Endothelial cell of umbilical vein (primary cell): ENCODE measurements at regions not wholly inside any gene's neighbourhood (a gene's known extent, or its start where the extent isn't known, plus 50 kb on each side); places are given as distances from the start of the nearest gene placed in this dataset.

Experiments
- BruUV-seq: library from RNA; stranded (reverse); fragments of 400-500 nt; replicated peaks from 2 replicates; lab custom pipeline; 2021; lab: Mats Ljungman, UMichigan
- CTCF ChIA-PET: fragments of 300-600, 350-600 bp; sonication (Branson Sonifier 250); formaldehyde crosslinking; loops from one replicate; lab custom pipeline; 2021; ENCODE audit warnings: antibody characterized with exemption, inconsistent platforms; lab: Charles Lee
- POLR2A ChIA-PET: fragments of 300-600, 350-600 bp; sonication (Branson Sonifier 250); formaldehyde crosslinking; loops from one replicate; lab custom pipeline; 2021; ENCODE audit warnings: antibody characterized with exemption, inconsistent platforms; lab: Charles Lee
- DNase-seq: peaks from one replicate; pipeline ENCODE4 v3.0.0-alpha.2; 2011; ENCODE audit warnings: low read depth, low spot score
- FAIRE-seq: peaks from 2 replicates; lab custom pipeline; 2011; peaks lifted over from hg19 to GRCh38; lab: Jason Lieb, UNC
- H2AFZ ChIP-seq: 2 replicates; pipeline ENCODE4 v1.6.0; 2012; ENCODE audit warnings: low read depth, low read length, control low read depth, inconsistent platforms
- H3K27ac ChIP-seq: 2 replicates; pipeline ENCODE4 v1.5.1; 2011; ENCODE audit warnings: low read depth, mild to moderate bottlenecking, control low read depth, low read length, moderate library complexity; ENCODE audit not compliant: insufficient read depth
- H3K27me3 ChIP-seq, 2 experiments: 2 replicates each; pipeline versions ENCODE4 v1.6.0 to v1.6.1; 2011; ENCODE audit warnings: low read length in 2 of 2, mixed read lengths in 1 of 2; ENCODE audit not compliant: control insufficient read depth in 2 of 2, insufficient read depth in 2 of 2
- H3K36me3 ChIP-seq, 2 experiments: 2 replicates in 1 of 2; 3 replicates in 1 of 2; pipeline ENCODE4 v1.5.1; 2011; ENCODE audit warnings: low read length in 2 of 2, mild to moderate bottlenecking in 1 of 2, moderate library complexity in 1 of 2; ENCODE audit not compliant: control insufficient read depth in 2 of 2, insufficient read depth in 2 of 2; ENCODE audit errors: extremely low read depth in 1 of 2
- H3K4me1 ChIP-seq: 3 replicates; pipeline ENCODE4 v1.5.1; 2011; ENCODE audit warnings: mild to moderate bottlenecking, low read length; ENCODE audit not compliant: control insufficient read depth, insufficient read depth; ENCODE audit errors: extremely low read depth
- H3K4me2 ChIP-seq: 2 replicates; pipeline ENCODE4 v1.6.1; 2011; ENCODE audit warnings: low read length, control low read depth, mixed read lengths; ENCODE audit not compliant: insufficient read depth
- H3K4me3 ChIP-seq, 3 experiments: fragments of 200-600 bp in 1 of 3; sonication (generic), shearing (Covaris generic) in 1 of 3; replicated peaks in 1 of 3; 2 replicates each; pipeline ENCODE4 v1.5.1; 2011 to 2016; ENCODE audit warnings: control low read depth in 3 of 3, low read length in 3 of 3, mild to moderate bottlenecking in 2 of 3, inconsistent platforms in 1 of 3, low read depth in 1 of 3, moderate library complexity in 1 of 3; ENCODE audit not compliant: insufficient read depth in 1 of 3
- H3K79me2 ChIP-seq: 2 replicates; pipeline ENCODE4 v1.6.0; 2012; ENCODE audit warnings: low read length, inconsistent platforms; ENCODE audit not compliant: control insufficient read depth, insufficient read depth
- H3K9ac ChIP-seq: replicated peaks from 2 replicates; pipeline ENCODE3; 2011; ENCODE audit warnings: low read length, control low read depth; ENCODE audit not compliant: insufficient read depth; ENCODE audit errors: extremely low read depth
- H3K9me1 ChIP-seq: replicated peaks from 3 replicates; pipeline ENCODE4 v1.6.0; 2011; ENCODE audit warnings: mild to moderate bottlenecking, low read length; ENCODE audit not compliant: control insufficient read depth, insufficient read depth; ENCODE audit errors: extremely low read depth
- H3K9me3 ChIP-seq: replicated peaks from 2 replicates; pipeline ENCODE4 v1.5.1; 2012; ENCODE audit warnings: low read length, inconsistent platforms; ENCODE audit not compliant: control insufficient read depth, insufficient read depth
- H4K20me1 ChIP-seq: replicated peaks from 2 replicates; pipeline ENCODE3; 2011; ENCODE audit warnings: mild to moderate bottlenecking, low read length; ENCODE audit not compliant: control insufficient read depth, insufficient read depth; ENCODE audit errors: extremely low read depth
- CTCF ChIP-seq, 2 donors: IDR thresholded peaks; 1 replicate in 1 of 2; 2 replicates in 1 of 2; pipeline ENCODE4 v1.5.1; 2011; ENCODE audit warnings: low read length in 2 of 2, mild to moderate bottlenecking in 2 of 2, moderate library complexity in 2 of 2, control low read depth in 1 of 2, inconsistent platforms in 1 of 2, low read depth in 1 of 2; ENCODE audit not compliant: insufficient read depth in 1 of 2; ENCODE audit errors: extremely low read depth in 1 of 2
- EZH2 ChIP-seq: IDR thresholded peaks from 2 replicates; pipeline ENCODE4 v1.6.1; 2012; ENCODE audit warnings: borderline replicate concordance, low read depth, mild to moderate bottlenecking, moderate library complexity, low read length, inconsistent platforms; ENCODE audit not compliant: severe bottlenecking
- FOS ChIP-seq: IDR thresholded peaks from 2 replicates; pipeline ENCODE4 v1.6.1; 2011; ENCODE audit warnings: mild to moderate bottlenecking, low read length, moderate library complexity, borderline replicate concordance; ENCODE audit not compliant: insufficient read depth
- GATA2 ChIP-seq: IDR thresholded peaks from 2 replicates; pipeline ENCODE4 v1.7.0; 2011; ENCODE audit warnings: low read depth, mild to moderate bottlenecking, moderate library complexity, mixed read lengths, low read length; ENCODE audit not compliant: insufficient read length, insufficient read depth
- JUN ChIP-seq: IDR thresholded peaks from 2 replicates; pipeline ENCODE4 v1.6.1; 2011; ENCODE audit warnings: borderline replicate concordance, low read depth; ENCODE audit not compliant: insufficient read length, insufficient read depth
- MAX ChIP-seq: IDR thresholded peaks from 2 replicates; pipeline ENCODE4 v1.6.1; 2011; ENCODE audit not compliant: insufficient read depth, insufficient read length
- MYC ChIP-seq: IDR thresholded peaks from one replicate; pipeline ENCODE4 v1.6.1; 2011; ENCODE audit warnings: mild to moderate bottlenecking, low read depth, low read length
- POLR2A ChIP-seq: IDR thresholded peaks from 2 replicates; pipeline ENCODE4 v1.6.1; 2012; ENCODE audit warnings: low read depth, mild to moderate bottlenecking, control low read depth, low read length
- POLR2AphosphoS5 ChIP-seq: IDR thresholded peaks from 2 replicates; pipeline ENCODE4 v1.6.1; 2012; ENCODE audit warnings: low read depth, mild to moderate bottlenecking, control low read depth, low read length, moderate library complexity; ENCODE audit not compliant: insufficient read depth
- dilution Hi-C: fragments of 300-500 bp; cut with MboI; formaldehyde crosslinking; loops from one replicate; pipeline ENCODE4 v1.15.0; 2019; ENCODE audit warnings: low sequenced_read_pairs; ENCODE audit not compliant: extremely low pct_ligation_motif_present
- intact Hi-C: fragments of 100-400 bp; cut with micrococcal nuclease; formaldehyde crosslinking; loops from one replicate; pipeline ENCODE4 v1.10.0; 2022

GRCh38 chr12:29899212-29899931 lies 115.6 kb upstream of the TMTC1 start:
- POLR2A ChIA-PET, result no interaction called here
- no peak overlapping the region for H3K4me3 ChIP-seq
- no peaks in the 10 kb centered on the region for H3K27me3 ChIP-seq
- intact Hi-C loops (no loop called here), dilution Hi-C loops (no loop called here)
- DNase-seq, result no peak
- no TSS peak for BruUV-seq
- no peaks in the 10 kb centered on the region for H3K4me1 ChIP-seq
- H3K79me2 ChIP-seq, result no peaks in the 10 kb centered on the region
- CTCF ChIA-PET, result interaction anchor here (1.0 to 1.4 kb wide), 3 partner anchors 9 to 11 kb away, joined by 3 read pairs; no protein-coding TSS in a partner anchor
- no peaks in the 10 kb centered on the region for H4K20me1 ChIP-seq
- no peak for FAIRE-seq
- no peaks in the 10 kb centered on the region for H3K9me3 ChIP-seq
- no peaks in the 10 kb centered on the region for H3K9me1 ChIP-seq
- no peak overlapping the region for H3K9ac ChIP-seq
- no peak overlapping the region for H3K4me2 ChIP-seq
- H3K36me3 ChIP-seq, result no peaks in the 10 kb centered on the region
- H2AFZ ChIP-seq, result no peak overlapping the region
- H3K27ac ChIP-seq, result no peak overlapping the region
- TF ChIP-seq MYC (no peak), FOS (no peak), MAX (no peak), GATA2 (no peak), POLR2A (no peak), CTCF (IDR thresholded peaks at IDR 0.05; ENCODE audit: extremely low read depth in 1 of 2, insufficient read depth in 1 of 2, low read depth in 1 of 2, low read length in 2 of 2) (no peak), JUN (no peak), EZH2 (no peak), POLR2AphosphoS5 (no peak)
